RWPE1 (cell line): ENCODE measurements at regions not wholly inside any gene's neighbourhood (a gene's known extent, or its start where the extent isn't known, plus 50 kb on each side); places are given as distances from the start of the nearest gene placed in this dataset.

Experiments
- CTCF ChIA-PET: fragments of 350-600 bp; sonication (Branson Sonifier 250); formaldehyde crosslinking; extraction: SDS; loops from one replicate; lab custom pipeline; 2021; lab: Yijun Ruan, JAX
- POLR2A ChIA-PET: fragments of 400-600 bp; formaldehyde crosslinking; extraction: SDS; loops from one replicate; lab custom pipeline; 2020; ENCODE audit warnings: antibody characterized with exemption; ENCODE audit not compliant: low non-redundant PET; lab: Yijun Ruan, JAX
- DNase-seq: peaks from one replicate; pipeline ENCODE4 v3.0.0; 2012; ENCODE audit warnings: low spot score
- H3K27ac ChIP-seq: fragments of 450-650 bp; 2 replicates; pipeline ENCODE4 v1.5.1; 2017
- TF ChIP-seq, protein P1 (sequence below): fragments of 450-650 bp; conservative IDR thresholded peaks from 2 replicates; pipeline ENCODE4 v1.5.1; 2017; ENCODE audit warnings: low read depth, mild to moderate bottlenecking

GRCh38 chr4:176561368-176561767 is 231.4 kb downstream of the VEGFC start:
- TF ChIP-seq, protein P1, sequence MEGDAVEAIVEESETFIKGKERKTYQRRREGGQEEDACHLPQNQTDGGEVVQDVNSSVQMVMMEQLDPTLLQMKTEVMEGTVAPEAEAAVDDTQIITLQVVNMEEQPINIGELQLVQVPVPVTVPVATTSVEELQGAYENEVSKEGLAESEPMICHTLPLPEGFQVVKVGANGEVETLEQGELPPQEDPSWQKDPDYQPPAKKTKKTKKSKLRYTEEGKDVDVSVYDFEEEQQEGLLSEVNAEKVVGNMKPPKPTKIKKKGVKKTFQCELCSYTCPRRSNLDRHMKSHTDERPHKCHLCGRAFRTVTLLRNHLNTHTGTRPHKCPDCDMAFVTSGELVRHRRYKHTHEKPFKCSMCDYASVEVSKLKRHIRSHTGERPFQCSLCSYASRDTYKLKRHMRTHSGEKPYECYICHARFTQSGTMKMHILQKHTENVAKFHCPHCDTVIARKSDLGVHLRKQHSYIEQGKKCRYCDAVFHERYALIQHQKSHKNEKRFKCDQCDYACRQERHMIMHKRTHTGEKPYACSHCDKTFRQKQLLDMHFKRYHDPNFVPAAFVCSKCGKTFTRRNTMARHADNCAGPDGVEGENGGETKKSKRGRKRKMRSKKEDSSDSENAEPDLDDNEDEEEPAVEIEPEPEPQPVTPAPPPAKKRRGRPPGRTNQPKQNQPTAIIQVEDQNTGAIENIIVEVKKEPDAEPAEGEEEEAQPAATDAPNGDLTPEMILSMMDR, result no peak
- no peak for DNase-seq
- H3K27ac ChIP-seq, result no peak overlapping the region
- CTCF ChIA-PET, result no interaction called here
- POLR2A ChIA-PET, result no interaction called here

DNA sequence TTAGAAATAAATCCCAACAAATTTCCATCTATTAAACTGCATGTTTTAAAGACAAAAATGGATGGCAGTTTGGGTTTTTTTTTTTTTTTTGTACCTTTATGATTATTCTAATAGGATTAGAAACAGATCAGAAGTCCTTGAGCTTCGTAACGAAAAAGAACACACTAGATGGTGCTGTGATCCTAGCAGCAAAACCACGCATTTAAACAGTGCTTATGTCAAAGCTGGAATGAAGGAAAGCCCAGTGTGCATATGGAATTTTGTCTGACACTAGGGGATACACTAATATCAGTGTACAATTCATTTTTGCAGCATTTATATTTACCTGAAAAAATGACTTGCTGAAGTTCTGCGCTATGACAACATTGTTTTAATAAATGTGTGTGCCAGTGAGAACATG is 229.1 kb downstream of the VEGFC start:
- POLR2A ChIA-PET, result no interaction called here
- CTCF ChIA-PET, result interaction anchor here (0.7 to 1.1 kb wide), 3 partner anchors 182 to 484 kb away, joined by 4 to 15 read pairs (median 5); no protein-coding TSS in a partner anchor
- TF ChIP-seq, protein P1, result peak; percentile 18; the same call in 1 of the 2 replicates
- no peak overlapping the region for H3K27ac ChIP-seq
- DNase-seq, result no peak

DNA sequence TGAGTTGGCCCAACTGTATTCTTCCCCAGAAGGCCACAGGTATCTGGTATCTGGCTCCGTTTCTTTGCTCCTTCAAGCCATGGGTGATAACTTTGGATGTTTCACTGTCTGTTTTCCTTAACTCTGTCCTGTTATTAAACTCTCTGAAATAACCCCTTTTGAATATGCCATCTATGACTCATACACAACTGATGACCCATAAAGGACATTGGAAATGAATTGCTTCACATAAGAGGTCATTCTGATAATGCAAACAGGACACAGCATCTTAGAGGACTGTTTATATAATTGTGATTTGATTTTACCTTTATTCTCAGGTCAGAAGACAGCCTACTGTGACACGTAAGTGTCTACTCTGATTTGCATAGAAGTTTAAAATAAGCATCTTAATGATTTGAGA is 227.7 kb downstream of the VEGFC start:
- no peak for DNase-seq
- POLR2A ChIA-PET, result no interaction called here
- CTCF ChIA-PET, result no interaction called here
- no peak overlapping the region for H3K27ac ChIP-seq
- TF ChIP-seq, protein P1, result no peak

DNA sequence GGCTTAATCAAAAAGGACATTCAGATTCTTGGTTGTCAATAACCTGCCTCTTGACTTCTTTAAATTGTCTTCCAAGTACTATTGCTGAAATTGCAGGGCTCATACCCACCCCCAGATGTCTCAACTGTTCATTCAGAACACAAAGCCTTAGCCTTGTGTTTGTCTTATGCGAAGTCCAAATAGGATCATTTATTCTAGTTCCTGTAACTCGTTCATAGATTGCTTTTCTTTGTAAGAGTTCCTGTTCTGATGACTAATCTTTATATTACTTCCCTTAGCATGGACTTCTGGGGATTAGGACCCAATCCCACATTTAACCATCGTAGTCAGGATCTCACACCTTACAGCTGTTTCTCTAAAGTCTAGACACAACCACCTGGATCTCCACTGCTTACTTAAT is 226.0 kb downstream of the VEGFC start:
- ChIA-PET CTCF (interaction anchor here (0.6 kb wide), 1 partner anchor 219 kb away, joined by 3 read pairs; no protein-coding TSS in a partner anchor), POLR2A (no interaction called here)
- DNase-seq, result no peak
- no peak overlapping the region for H3K27ac ChIP-seq
- TF ChIP-seq, protein P1, result no peak

GRCh38 chr4:176568238-176568637 is 224.5 kb downstream of the VEGFC start:
- no peak for DNase-seq
- ChIA-PET CTCF (no interaction called here), POLR2A (no interaction called here)
- H3K27ac ChIP-seq, result no peak overlapping the region
- TF ChIP-seq, protein P1, result no peak

DNA sequence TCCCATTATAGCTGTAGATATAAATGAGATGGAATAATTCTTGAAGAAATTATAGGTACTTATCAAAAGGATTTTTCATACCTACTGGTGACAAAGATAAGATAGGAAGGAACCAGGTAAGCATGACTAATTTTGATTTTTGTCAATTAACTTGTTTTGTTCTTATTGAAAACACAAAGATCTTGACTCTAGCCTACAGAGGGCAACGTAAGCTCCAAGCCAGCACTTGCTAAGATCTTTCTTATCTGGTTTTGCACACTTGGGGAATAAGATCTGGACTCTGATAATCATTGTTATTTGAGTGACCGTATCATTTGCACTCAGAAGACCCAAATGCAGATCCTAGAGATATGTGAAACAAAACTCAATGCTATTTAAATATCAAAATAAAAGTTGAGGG is 223.4 kb downstream of the VEGFC start:
- CTCF ChIA-PET, result interaction anchor here (0.6 to 1.3 kb wide), 2 partner anchors 98 to 478 kb away, joined by 3 to 4 read pairs; no protein-coding TSS in a partner anchor
- no peak for DNase-seq
- H3K27ac ChIP-seq, result no peak overlapping the region
- TF ChIP-seq, protein P1, result no peak
- POLR2A ChIA-PET, result no interaction called here

- DNase-seq, result no peak
- ChIA-PET CTCF (no interaction called here), POLR2A (no interaction called here)
- H3K27ac ChIP-seq, result no peak overlapping the region
- TF ChIP-seq, protein P1, result no peak
Measured at GRCh38 chr4:176571206-176571605, 221.5 kb downstream of the VEGFC start.
